GM12872 (cell line): ENCODE measurements at regions not wholly inside any gene's neighbourhood (a gene's known extent, or its start where the extent isn't known, plus 50 kb on each side); places are given as distances from the start of the nearest gene placed in this dataset.

Source experiments
- CTCF ChIP-seq: IDR thresholded peaks from 3 replicates; pipeline ENCODE4 v1.5.1; 2011; ENCODE audit warnings: low read depth, mild to moderate bottlenecking, low read length, moderate library complexity; ENCODE audit not compliant: insufficient read depth

- TF ChIP-seq CTCF: no peak
These were observed 156.8 kb upstream of the MSX2 start for GRCh38 chr5:174567506-174568141.

GRCh38 chr5:174570662-174571061 is 153.7 kb upstream of the MSX2 start:
- no peak for TF ChIP-seq CTCF

- no peak for TF ChIP-seq CTCF
These were observed 152.6 kb upstream of the MSX2 start for GRCh38 chr5:174571662-174572397.

- no peak for TF ChIP-seq CTCF
These were observed 151.8 kb upstream of the MSX2 start for GRCh38 chr5:174572591-174572990.

- TF ChIP-seq CTCF: no peak
These were observed 151.0 kb upstream of the MSX2 start for GRCh38 chr5:174573221-174573994.

GRCh38 chr5:174575043-174575442 is 149.3 kb upstream of the MSX2 start:
- no peak for TF ChIP-seq CTCF

- TF ChIP-seq CTCF: no peak
These were observed 148.3 kb upstream of the MSX2 start for GRCh38 chr5:174576042-174576441.
